Naive B cell (primary cell): ENCODE measurements at regions not wholly inside any gene's neighbourhood (a gene's known extent, or its start where the extent isn't known, plus 50 kb on each side); places are given as distances from the start of the nearest gene placed in this dataset.

Experiments
- ATAC-seq, 2 donors: fragments of 150-1000 bp; cut with Tn5 transposase; 2 replicates each; pipeline ENCODE4 v1.10.0; 2021; ENCODE audit warnings: low read depth in 2 of 2, mild to moderate bottlenecking in 2 of 2, moderate library complexity in 2 of 2
- DNase-seq: peaks from one replicate; pipeline ENCODE4 v3.0.0; 2022
- H3K27ac Mint-ChIP-seq, 6 donors: one replicate each; pipeline ENCODE4 v1.8.0; 2020 to 2022; ENCODE audit warnings: mild to moderate bottlenecking in 6 of 6, mixed read lengths in 6 of 6, moderate library complexity in 5 of 6, inconsistent platforms in 2 of 6
- H3K27me3 Mint-ChIP-seq, 3 donors: one replicate each; pipeline ENCODE4 v1.8.0; 2021 to 2022; ENCODE audit warnings: mixed read lengths in 3 of 3, mild to moderate bottlenecking in 1 of 3
- H3K36me3 Mint-ChIP-seq, 2 donors: one replicate each; pipeline ENCODE4 v1.8.0; 2020 to 2022; ENCODE audit warnings: mixed read lengths in 2 of 2, inconsistent platforms in 1 of 2, mild to moderate bottlenecking in 1 of 2
- H3K4me1 Mint-ChIP-seq, 3 donors: one replicate each; pipeline ENCODE4 v1.8.0; 2020 to 2022; ENCODE audit warnings: mixed read lengths in 3 of 3, inconsistent platforms in 1 of 3, mild to moderate bottlenecking in 1 of 3, moderate library complexity in 1 of 3
- H3K4me3 Mint-ChIP-seq, 8 donors: one replicate each; pipeline ENCODE4 v1.8.0; 2020 to 2022; ENCODE audit warnings: mild to moderate bottlenecking in 8 of 8, mixed read lengths in 8 of 8, moderate library complexity in 8 of 8, inconsistent platforms in 2 of 8
- H3K9me3 Mint-ChIP-seq, 7 donors: one replicate each; pipeline ENCODE4 v1.8.0; 2020 to 2022; ENCODE audit warnings: mixed read lengths in 7 of 7, mild to moderate bottlenecking in 5 of 7, inconsistent platforms in 2 of 7, moderate library complexity in 1 of 7

DNA sequence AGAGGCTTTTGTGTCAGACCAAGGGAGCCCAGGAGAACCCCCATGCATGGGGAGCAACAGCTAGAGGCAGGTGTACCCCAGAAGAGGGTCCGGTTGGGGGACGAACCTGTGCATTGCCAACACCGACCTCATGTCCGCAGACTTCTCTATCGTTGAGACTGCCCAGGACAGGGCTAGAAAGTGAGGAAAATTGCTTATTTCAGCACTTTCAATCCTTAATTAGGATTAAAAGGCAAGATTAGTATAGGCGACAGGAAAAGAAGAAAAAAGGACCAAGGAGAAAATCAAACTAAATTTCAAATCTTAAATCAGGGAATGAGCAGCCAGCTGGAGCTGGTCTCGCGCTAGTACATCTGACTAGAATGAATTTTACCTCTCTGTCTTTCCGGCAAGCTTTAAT lies 438.9 kb upstream of the SOX11 start:
- peaks cover 0 to 22% (median 5%) of the 10 kb centered on the region in 7 donors for H3K9me3 Mint-ChIP-seq
- H3K4me3 Mint-ChIP-seq, result no peak overlapping the region
- no peaks in the 10 kb centered on the region for H3K27me3 Mint-ChIP-seq
- H3K4me1 Mint-ChIP-seq, result no peaks in the 10 kb centered on the region
- H3K36me3 Mint-ChIP-seq, result peaks cover 0 to 10% of the 10 kb centered on the region in 2 donors
- DNase-seq (no peak), ATAC-seq (no peak)
- no peak overlapping the region for H3K27ac Mint-ChIP-seq

DNA sequence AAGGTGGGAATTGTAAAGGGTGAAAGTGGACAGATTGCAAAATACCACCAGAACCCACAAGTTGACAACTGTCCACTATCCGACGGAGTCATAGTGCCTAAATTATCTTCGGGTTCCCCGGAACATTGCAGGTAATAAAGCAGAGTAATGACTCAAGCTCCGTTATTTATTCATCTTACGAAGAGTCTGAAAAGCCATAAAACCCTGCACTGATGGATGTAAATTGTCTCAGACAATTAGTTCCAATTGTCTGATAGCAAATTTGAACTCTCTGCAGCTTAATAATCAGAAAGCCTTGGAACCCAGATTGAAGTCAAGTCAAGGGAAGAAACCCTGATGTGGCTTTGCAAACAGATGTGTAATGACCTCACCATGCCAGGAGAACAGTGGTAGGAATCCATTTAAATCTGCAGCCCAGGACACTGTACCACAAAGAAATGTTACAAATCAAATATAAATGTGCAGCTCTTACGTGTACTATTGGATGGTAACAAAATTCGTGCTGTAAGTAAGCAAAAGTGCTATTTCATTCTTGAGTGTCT lies 437.3 kb upstream of the SOX11 start:
- Mint-ChIP-seq H3K9me3 (peaks cover 0 to 28% (median 10%) of the 10 kb centered on the region in 7 donors), H3K27me3 (no peaks in the 10 kb centered on the region), H3K4me3 (no peak overlapping the region), H3K4me1 (no peaks in the 10 kb centered on the region), H3K36me3 (peaks cover 0 to 10% of the 10 kb centered on the region in 2 donors), H3K27ac (no peak overlapping the region)
- DNase-seq (no peak), ATAC-seq (no peak)

DNA sequence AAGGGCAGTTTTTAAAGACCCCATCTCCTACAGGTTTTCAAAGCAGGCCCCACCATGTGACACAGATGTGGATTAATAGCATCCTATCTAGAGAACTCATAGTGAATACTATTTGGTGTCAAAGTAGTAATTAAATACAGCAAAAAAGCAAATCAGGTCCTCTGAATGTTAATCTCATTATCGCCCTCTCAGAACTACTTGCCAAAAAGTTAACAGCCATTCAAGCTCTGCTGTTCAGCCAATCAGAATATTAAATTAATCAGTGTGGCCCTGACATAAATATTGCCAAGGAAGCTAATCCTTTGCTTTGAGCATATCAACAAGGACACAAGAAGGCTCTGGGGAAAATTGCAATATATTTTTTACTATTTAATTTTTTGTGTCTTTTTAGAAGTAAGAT lies 428.9 kb upstream of the SOX11 start:
- peaks cover 0 to 22% (median 9%) of the 10 kb centered on the region in 7 donors for H3K9me3 Mint-ChIP-seq
- H3K4me1 Mint-ChIP-seq, result no peaks in the 10 kb centered on the region
- DNase-seq (no peak), ATAC-seq (no peak)
- H3K27me3 Mint-ChIP-seq, result no peaks in the 10 kb centered on the region
- H3K27ac Mint-ChIP-seq, result no peak overlapping the region
- no peak overlapping the region for H3K4me3 Mint-ChIP-seq
- no peaks in the 10 kb centered on the region for H3K36me3 Mint-ChIP-seq

DNA sequence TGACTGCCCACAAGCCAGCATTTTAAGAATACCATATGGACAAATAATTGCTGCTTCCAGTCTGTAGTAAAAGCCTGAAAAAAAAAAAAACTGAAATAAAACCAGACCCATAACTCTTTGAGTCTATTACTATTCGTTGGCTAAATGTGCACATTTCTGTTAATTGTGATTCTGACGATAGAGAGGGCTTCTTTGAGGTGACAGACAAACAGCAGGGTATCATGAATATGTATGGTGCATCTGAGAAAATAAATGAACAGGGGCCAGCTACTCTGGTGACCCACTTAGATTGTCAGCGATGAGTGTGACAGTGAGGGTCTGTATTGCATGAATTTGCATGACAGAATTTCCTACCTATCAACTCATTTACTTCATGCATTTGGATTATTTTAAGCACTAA lies 427.8 kb upstream of the SOX11 start:
- H3K36me3 Mint-ChIP-seq, result no peaks in the 10 kb centered on the region
- no peak overlapping the region for H3K4me3 Mint-ChIP-seq
- no peaks in the 10 kb centered on the region for H3K4me1 Mint-ChIP-seq
- DNase-seq, result no peak
- no peak overlapping the region for H3K27ac Mint-ChIP-seq
- H3K27me3 Mint-ChIP-seq, result no peaks in the 10 kb centered on the region
- peaks cover 3 to 17% (median 9%) of the 10 kb centered on the region in 7 donors for H3K9me3 Mint-ChIP-seq
- no peak for ATAC-seq

DNA sequence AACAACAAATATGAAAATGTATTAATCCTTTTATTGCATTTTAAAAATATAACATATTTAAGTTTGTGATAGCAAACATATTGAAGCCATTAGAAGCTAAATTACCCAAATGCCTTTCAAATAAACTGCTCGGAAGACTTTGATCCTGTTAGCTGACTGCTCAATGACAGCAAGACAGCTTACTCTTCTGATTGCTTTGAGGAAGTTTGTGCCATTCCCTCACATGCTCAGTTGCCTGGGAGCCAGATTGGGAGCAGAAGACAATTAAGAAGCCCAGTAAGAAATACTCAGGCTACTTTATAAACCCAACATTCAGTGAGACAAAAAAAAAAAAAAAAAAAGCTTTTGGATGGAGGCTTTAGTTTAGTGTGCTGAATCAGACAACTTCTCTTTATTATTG lies 407.1 kb upstream of the SOX11 start:
- no peak for ATAC-seq
- no peaks in the 10 kb centered on the region for H3K4me1 Mint-ChIP-seq
- H3K27me3 Mint-ChIP-seq, result no peaks in the 10 kb centered on the region
- DNase-seq, result no peak
- no peak overlapping the region for H3K27ac Mint-ChIP-seq
- no peaks in the 10 kb centered on the region for H3K36me3 Mint-ChIP-seq
- H3K4me3 Mint-ChIP-seq, result no peak overlapping the region
- H3K9me3 Mint-ChIP-seq, result peaks cover 0 to 13% (median 1%) of the 10 kb centered on the region in 7 donors

DNA sequence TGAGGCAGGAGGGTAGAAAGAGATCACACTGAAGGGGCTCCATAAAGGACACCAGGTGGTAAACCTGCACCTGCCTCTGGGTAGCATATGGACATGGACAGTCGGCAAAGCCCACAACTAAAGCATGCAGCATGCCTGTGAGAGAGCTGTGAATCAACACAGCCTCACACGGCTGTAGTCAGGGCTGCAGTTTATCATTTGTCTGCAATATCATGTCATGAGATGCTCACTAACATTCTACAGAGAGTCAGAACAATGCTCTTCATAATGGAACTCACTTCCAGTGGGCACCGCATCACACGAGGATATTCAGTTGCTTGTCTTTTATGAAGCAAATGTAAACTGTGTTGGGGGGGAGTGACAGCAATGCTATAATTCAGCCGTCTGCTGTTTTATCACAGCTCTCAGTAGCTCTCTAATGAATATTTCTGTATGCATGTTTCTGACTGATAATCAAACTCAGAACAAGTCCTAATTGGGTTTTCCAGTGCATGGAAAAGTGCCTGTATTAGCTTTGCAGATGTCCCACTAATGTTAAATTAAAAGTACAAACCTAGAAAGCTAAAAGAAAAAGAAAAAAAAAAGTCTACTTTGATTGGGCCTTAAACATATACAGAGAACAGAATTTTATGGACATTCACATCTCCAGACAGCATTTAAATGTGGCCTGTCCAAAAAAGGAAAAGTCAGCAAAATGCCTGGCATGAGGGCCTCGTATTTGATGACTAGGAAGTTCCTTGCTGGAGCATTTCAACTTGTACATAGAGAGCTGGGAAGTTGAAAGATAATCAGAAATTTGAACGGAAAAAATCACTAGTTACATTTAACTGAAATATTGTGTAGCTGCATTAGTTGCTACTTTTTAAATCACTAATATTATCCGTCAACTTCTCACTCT lies 406.1 kb upstream of the SOX11 start:
- Mint-ChIP-seq H3K9me3 (peaks cover 0 to 9% (median 1%) of the 10 kb centered on the region in 7 donors), H3K27me3 (no peaks in the 10 kb centered on the region), H3K4me1 (no peaks in the 10 kb centered on the region), H3K27ac (no peak overlapping the region), H3K4me3 (no peak overlapping the region), H3K36me3 (no peaks in the 10 kb centered on the region)
- no peak for DNase-seq
- ATAC-seq, result no peak

DNA sequence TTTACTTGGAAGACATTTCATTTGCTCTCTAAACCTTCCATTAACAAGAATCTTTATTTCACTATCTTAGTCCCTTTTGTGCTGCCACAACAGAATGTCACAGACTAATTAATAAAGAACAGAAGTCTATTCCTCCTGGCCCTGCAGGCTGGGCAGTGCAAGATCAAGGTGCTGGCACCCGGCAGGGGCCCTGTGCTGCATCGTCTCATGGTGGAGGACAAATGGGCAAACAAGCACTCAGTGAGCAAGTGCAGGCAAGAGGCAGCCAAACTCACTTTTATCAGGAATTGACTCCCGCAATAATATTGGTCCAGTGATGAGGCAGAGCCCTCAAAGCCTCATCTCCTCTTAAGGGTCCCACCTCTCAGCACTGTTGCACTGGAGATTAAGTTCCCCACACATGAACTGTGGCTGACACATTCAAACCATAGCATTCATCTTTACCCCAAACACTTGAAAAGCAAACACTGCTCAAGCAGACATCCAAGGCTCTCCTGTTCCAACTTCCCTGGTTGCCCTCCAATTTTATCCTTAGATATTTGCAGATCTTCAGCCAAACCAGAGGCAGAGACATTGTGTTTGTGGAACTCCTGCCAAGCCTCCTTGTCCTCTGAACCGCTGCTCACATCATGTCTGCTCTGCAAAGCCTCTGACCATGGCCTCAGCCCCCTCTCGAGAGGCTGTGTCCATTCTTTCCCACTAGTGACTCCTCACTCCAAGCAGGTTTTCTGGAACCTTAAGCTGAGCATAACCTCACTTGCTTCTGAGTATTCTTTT lies 404.4 kb upstream of the SOX11 start:
- H3K4me1 Mint-ChIP-seq, result no peaks in the 10 kb centered on the region
- DNase-seq (no peak), ATAC-seq (no peak)
- no peak overlapping the region for H3K27ac Mint-ChIP-seq
- H3K27me3 Mint-ChIP-seq, result no peaks in the 10 kb centered on the region
- peaks cover 0 to 3% (median 0%) of the 10 kb centered on the region in 7 donors for H3K9me3 Mint-ChIP-seq
- no peak overlapping the region for H3K4me3 Mint-ChIP-seq
- no peaks in the 10 kb centered on the region for H3K36me3 Mint-ChIP-seq

DNA sequence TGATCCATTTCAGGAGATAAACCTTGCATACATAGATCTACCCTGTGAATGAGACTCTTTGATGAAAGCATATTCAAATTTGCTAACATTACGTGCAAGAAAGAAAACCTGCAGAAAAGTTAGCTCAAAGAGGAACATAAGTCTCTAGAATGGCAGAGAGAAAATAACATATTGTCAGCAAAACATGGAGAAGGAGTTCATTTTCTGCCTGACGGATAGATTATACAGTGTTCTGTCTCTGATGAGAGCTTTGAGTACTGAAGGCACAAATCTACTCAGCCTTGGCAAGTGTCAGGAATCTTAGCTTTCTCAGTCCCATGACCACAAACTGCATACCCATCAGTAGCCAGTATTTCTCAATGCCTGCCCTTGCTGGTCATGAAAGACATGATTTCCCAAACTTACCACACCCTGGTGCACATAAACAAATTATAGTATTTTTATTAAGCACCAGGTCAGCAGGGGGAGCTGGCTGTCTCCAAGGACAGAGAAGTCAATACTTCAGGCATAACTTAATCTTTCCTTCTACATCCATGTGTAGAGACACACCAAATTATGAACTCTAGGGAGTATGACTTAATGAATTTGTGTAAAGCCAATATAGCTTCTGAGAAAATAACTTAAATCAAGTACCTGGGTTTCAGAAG lies 401.2 kb upstream of the SOX11 start:
- H3K9me3 Mint-ChIP-seq, result peaks cover 0 to 2% (median 0%) of the 10 kb centered on the region in 7 donors
- no peaks in the 10 kb centered on the region for H3K27me3 Mint-ChIP-seq
- no peak overlapping the region for H3K27ac Mint-ChIP-seq
- ATAC-seq (no peak), DNase-seq (no peak)
- H3K36me3 Mint-ChIP-seq, result no peaks in the 10 kb centered on the region
- no peak overlapping the region for H3K4me3 Mint-ChIP-seq
- no peaks in the 10 kb centered on the region for H3K4me1 Mint-ChIP-seq

DNA sequence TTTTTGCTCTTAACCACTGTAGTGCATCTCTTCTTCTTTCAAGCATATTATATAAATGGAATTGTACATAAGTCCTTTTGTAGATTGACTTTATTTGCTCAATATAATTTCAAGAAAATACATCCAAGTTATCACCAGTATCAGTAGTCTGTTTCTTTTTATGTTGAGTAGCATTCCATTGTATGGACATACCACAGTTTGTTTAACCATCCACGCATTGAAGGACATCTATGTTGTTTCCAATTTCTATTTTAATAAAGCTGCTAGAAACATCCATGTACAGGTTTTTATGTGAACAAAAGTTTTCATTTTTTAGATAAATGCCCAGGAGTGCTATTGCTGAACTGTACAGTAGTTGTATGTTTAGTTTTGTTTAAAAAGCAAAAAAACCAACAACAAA lies 387.5 kb upstream of the SOX11 start:
- no peak overlapping the region for H3K4me3 Mint-ChIP-seq
- peaks cover 7 to 20% (median 12%) of the 10 kb centered on the region in 7 donors for H3K9me3 Mint-ChIP-seq
- DNase-seq (no peak), ATAC-seq (no peak)
- no peaks in the 10 kb centered on the region for H3K27me3 Mint-ChIP-seq
- no peak overlapping the region for H3K27ac Mint-ChIP-seq
- no peaks in the 10 kb centered on the region for H3K36me3 Mint-ChIP-seq
- no peaks in the 10 kb centered on the region for H3K4me1 Mint-ChIP-seq

DNA sequence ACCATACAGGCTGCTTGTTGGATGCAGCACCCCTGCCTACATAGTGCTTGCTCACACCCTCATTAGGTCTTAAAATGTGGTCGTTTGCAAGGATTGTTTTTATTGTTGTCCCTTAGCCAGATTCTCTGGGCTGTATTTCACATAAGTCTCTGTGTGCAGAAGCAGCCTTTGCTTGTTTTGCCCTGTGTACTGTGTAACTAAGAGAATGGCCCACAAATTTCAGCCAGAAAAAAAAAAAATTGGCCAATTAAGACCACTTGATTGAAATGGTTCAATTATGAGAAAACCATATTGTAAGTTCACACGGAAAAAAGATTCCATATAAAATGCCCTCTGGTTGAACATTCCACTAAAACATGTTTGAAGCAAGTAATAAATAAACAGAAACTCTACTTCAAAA lies 377.1 kb upstream of the SOX11 start:
- no peaks in the 10 kb centered on the region for H3K36me3 Mint-ChIP-seq
- no peak overlapping the region for H3K27ac Mint-ChIP-seq
- H3K27me3 Mint-ChIP-seq, result no peaks in the 10 kb centered on the region
- ATAC-seq (no peak), DNase-seq (no peak)
- no peak overlapping the region for H3K4me3 Mint-ChIP-seq
- H3K4me1 Mint-ChIP-seq, result no peaks in the 10 kb centered on the region
- H3K9me3 Mint-ChIP-seq, result peaks cover 0 to 15% (median 3%) of the 10 kb centered on the region in 7 donors

DNA sequence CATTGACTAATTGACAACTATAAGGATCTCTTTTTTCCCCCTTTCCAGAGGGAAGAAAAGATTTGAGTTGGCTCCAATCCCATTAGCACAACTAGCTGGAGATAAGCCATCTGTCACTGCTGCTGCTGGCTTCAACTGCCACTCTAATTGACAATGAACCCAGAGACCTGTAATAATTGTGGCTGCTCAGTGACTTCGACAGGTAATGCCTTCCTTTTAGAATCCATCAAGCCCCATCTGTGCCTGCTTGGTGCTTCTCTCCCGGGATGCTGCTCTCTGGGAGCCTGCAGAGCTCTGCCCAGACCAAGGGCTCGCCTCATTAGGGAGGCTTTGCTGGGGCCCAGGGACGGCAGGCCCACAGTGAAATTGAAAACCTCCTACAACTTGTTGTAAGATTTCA lies 376.7 kb upstream of the SOX11 start:
- no peak overlapping the region for H3K4me3 Mint-ChIP-seq
- DNase-seq (no peak), ATAC-seq (no peak)
- H3K36me3 Mint-ChIP-seq, result no peaks in the 10 kb centered on the region
- H3K9me3 Mint-ChIP-seq, result peaks cover 0 to 11% (median under 1%) of the 10 kb centered on the region in 7 donors
- no peaks in the 10 kb centered on the region for H3K4me1 Mint-ChIP-seq
- H3K27me3 Mint-ChIP-seq, result no peaks in the 10 kb centered on the region
- no peak overlapping the region for H3K27ac Mint-ChIP-seq

DNA sequence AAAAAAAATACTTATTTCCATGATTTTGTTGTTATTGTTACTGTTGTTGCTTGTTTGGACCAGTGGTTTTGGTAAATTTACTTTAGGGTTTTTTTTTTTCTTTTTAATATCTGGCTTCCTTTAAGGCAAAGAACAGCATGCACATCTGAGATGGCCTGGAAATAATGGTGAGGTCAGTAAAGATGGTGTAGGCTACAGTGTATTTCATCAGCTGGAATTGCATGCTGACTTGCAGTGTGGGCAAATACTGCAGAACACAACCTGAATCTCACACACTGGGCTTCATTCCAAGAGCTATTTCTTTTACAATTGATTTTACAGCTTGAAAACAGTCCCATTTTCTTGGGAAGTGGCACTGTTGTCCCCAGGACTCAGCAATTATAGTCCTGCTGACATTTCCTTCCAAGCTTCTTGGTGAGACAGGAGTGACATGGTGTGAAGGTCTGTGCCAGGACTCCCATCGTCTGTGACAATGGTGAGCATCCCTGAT lies 376.1 kb upstream of the SOX11 start:
- Mint-ChIP-seq H3K4me1 (no peaks in the 10 kb centered on the region), H3K9me3 (peaks cover 0 to 12% (median 0%) of the 10 kb centered on the region in 7 donors), H3K27ac (no peak overlapping the region), H3K4me3 (no peak overlapping the region), H3K27me3 (no peaks in the 10 kb centered on the region), H3K36me3 (no peaks in the 10 kb centered on the region)
- no peak for ATAC-seq
- DNase-seq, result no peak

DNA sequence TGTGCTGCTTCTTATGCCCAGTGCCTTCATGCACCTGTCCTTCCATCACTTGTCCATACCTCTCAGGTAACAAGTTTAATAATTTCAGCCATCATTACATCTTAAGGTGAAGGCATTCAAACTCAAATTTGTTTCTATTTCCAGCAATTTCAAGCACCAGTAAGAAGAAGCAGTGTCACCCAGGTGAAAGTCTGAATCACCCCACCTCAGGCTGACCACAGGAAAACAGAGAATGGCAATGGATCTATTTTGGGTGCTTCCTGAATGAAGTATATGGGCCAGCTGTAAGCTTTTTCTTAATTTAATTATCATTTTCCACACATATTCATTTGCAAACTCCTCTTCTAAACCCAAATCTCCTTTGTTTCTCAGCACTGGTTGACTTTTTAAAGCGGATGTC lies 372.7 kb upstream of the SOX11 start:
- no peak for DNase-seq
- no peaks in the 10 kb centered on the region for H3K4me1 Mint-ChIP-seq
- H3K27me3 Mint-ChIP-seq, result no peaks in the 10 kb centered on the region
- H3K4me3 Mint-ChIP-seq, result peak overlapping the region in 1 of 8 donors; percentile 61
- ATAC-seq, result no peak
- peaks cover 0 to 14% (median 0%) of the 10 kb centered on the region in 7 donors for H3K9me3 Mint-ChIP-seq
- H3K27ac Mint-ChIP-seq, result no peak overlapping the region
- H3K36me3 Mint-ChIP-seq, result no peaks in the 10 kb centered on the region
